GM12875 (cell line): ENCODE measurements at regions not wholly inside any gene's neighbourhood (a gene's known extent, or its start where the extent isn't known, plus 50 kb on each side); places are given as distances from the start of the nearest gene placed in this dataset.

Experiments
- H3K4me3 ChIP-seq: one replicate; pipeline ENCODE4 v1.5.1; 2011; ENCODE audit warnings: low read depth, low read length, control low read depth
- TF ChIP-seq, protein P1 (sequence below): IDR thresholded peaks from 2 replicates; pipeline ENCODE4 v1.5.1; 2011; ENCODE audit warnings: low read depth, mild to moderate bottlenecking, control low read depth, inconsistent platforms, low read length, moderate library complexity, borderline replicate concordance; ENCODE audit not compliant: insufficient read depth

DNA sequence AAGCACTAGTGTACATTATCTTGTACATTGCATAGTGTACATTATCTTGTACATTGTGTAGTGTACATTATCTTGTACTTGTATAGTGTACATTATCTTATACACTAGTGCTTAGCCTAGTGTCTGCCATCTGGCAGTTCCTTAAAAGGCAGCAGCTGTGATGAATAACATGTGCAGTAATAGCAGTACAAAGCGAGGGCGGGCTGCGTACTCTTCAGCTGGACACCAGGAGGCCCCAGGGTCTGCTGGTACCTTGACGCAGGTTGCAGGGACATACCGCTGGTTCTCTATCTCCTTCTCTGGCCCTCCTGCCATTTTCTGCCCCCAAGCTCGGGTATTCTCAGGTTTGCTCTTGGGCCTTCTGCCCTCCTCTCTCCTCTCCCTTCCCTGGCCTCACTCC lies 149.6 kb downstream of the SEC16B start:
- H3K4me3 ChIP-seq = no peak overlapping the region
- TF ChIP-seq, protein P1, sequence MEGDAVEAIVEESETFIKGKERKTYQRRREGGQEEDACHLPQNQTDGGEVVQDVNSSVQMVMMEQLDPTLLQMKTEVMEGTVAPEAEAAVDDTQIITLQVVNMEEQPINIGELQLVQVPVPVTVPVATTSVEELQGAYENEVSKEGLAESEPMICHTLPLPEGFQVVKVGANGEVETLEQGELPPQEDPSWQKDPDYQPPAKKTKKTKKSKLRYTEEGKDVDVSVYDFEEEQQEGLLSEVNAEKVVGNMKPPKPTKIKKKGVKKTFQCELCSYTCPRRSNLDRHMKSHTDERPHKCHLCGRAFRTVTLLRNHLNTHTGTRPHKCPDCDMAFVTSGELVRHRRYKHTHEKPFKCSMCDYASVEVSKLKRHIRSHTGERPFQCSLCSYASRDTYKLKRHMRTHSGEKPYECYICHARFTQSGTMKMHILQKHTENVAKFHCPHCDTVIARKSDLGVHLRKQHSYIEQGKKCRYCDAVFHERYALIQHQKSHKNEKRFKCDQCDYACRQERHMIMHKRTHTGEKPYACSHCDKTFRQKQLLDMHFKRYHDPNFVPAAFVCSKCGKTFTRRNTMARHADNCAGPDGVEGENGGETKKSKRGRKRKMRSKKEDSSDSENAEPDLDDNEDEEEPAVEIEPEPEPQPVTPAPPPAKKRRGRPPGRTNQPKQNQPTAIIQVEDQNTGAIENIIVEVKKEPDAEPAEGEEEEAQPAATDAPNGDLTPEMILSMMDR = no peak

DNA sequence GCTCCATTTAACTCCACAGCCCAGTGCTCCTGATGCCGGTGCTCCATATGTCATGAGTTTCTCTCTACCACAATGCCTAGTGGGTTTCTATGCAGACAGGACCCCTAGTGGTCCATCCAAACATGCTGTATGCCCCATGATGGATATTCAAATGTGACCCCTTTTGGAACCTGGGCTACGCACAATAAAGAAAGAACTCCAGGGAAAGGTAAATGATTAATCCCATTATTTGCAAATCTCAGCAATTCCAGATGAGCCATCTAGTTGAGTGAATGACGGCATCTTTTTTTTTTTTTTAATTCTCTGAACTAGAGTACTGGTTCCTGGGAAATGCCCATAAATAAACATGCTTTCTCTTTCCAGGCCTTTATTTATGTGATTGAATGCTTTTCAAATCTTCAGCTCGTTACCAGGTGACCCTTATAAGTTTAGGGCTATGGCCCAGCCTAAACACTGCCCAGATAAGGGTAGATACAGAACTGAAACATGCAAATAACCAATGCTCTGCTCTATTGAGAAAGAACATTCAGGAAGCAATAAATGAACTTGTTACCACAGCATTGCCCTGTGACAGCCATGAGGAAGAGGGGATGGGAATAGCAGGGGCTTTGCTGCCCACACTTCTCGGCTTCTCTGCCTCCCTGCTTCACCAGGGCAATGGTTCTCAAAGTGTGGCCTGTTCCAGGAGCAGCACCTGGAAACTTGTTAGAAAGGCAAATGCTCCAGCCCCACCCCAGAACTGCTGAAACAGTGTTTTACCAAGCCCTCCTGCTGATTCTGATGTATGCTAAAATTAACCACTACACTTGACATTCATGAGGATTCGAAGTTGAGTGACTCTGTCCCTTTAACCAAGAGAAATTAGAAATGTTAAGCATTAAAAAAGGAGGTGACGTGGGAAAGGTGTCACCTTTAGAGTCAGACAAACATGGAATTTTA lies 151.7 kb downstream of the SEC16B start:
- TF ChIP-seq, protein P1 = no peak
- no peak overlapping the region for H3K4me3 ChIP-seq

DNA sequence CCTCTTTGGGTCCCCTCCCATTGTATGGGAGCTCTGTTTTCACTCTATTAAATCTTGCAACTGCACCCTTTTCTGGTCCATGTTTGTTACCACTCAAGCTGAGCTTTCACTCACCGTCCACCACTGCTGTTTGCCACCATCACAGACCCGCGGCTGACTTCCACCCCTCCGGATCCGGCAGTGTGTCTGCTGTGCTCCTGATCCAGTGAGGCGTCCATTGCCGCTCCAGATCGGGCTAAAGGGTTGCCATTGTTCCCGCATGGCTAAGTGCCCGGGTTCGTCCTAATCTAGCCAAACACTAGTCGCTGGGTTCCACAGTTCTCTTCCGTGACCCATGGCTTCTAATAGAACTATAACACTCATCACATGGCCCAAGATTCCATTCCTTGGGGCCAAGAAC lies 157.2 kb downstream of the SEC16B start:
- TF ChIP-seq, protein P1 = no peak
- no peak overlapping the region for H3K4me3 ChIP-seq

DNA sequence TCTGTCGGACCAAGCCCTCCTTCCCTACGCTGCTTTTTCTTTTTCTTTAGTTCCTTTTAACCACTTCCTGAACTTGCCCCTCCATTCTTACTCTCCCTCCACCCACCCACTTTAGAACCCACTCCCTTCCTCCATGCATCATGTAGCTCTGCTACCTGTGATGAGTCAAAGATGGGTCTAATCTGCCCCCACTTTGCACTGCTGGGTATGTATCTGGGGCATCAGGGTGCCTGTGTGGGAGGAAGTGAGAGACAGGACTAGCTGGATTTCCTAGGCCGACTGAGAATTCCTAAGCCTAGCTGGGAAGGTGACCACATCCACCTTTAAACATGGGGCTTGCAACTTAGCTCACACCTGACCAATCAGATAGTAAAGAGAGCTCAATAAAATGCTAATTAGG lies 157.7 kb downstream of the SEC16B start:
- TF ChIP-seq, protein P1 = no peak
- no peak overlapping the region for H3K4me3 ChIP-seq

DNA sequence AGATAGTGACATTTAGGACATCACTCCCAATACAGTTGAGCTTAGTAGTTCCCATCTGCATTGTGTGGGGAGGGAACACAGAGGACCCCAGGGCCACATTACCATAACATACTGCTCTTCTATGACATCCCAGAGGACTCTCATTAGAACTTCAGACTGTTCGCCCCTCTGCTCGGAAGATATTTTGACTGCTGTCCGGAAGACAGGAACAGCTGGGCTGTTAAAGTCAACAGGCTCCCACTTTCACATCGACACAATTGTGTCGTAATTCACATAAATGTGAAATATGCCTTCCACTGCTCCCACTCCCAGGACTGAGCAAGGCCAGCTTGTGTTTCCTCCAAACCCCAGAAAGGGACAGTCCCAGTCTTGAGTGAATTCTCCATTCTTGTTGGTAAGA lies 158.4 kb downstream of the SEC16B start:
- no peak overlapping the region for H3K4me3 ChIP-seq
- TF ChIP-seq, protein P1 = no peak

DNA sequence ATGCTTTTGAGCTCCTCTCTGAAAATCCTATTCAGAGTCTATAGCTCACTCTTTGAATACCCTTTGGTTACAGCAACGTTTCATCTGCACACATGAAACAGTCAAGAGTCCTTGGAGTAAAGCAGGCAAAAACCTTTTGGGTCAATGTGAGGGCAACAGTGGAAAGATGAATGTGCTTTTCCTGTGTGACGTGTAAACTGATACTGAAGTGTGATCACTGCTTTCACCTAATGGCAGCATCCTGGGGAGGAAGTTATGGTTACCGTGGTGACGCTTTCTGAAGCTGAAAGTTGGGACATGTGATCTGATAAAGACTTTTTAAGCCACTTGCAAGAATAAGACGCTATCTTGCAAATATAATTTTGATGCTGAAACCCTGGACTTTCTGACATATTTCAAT lies 160.0 kb downstream of the SEC16B start:
- no peak overlapping the region for H3K4me3 ChIP-seq
- TF ChIP-seq, protein P1 = no peak

DNA sequence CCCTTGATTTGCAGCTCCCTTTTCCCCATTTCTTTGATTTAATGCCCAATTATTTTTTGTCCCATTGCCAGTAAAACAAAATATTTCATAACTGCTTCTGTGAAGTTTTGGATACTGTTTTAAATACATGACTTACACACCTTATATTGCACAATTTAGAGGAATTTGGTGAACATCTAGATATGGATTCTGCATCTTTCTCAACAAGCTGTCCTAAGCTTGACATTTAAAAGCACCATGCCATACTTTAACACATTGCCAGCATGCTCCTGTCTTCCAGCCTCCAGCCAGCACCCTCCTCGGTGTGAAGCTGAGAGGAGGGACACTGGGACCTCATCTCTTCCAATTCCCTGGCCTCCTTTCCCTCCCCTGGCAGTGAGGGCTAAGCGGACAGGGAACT lies 167.6 kb downstream of the SEC16B start:
- H3K4me3 ChIP-seq = no peak overlapping the region
- TF ChIP-seq, protein P1 = no peak
